Smooth muscle cell (in vitro differentiated cells): ENCODE measurements at regions not wholly inside any gene's neighbourhood (a gene's known extent, or its start where the extent isn't known, plus 50 kb on each side); places are given as distances from the start of the nearest gene placed in this dataset.

Experiments used
- DNase-seq: peaks from one replicate; lab custom pipeline; 2025; ENCODE audit not compliant: unreplicated experiment; lab: John Stamatoyannopoulos, UW
- H2AFZ ChIP-seq: fragments of 200-600 bp; sonication (generic); 2 replicates; pipeline ENCODE4 v1.6.0; 2016; ENCODE audit warnings: antibody characterized with exemption, low read depth, mild to moderate bottlenecking
- H3F3A ChIP-seq: fragments of 200-600 bp; sonication (generic); 2 replicates; pipeline ENCODE4 v1.6.0; 2017; ENCODE audit warnings: antibody characterized with exemption, low read depth
- H3K27ac ChIP-seq: fragments of 200-600 bp; sonication (generic); 2 replicates; pipeline ENCODE4 v1.5.1; 2016; ENCODE audit warnings: low read depth, mild to moderate bottlenecking
- H3K27me3 ChIP-seq: fragments of 200-600 bp; sonication (generic); 2 replicates; pipeline ENCODE4 v1.6.1; 2016; ENCODE audit warnings: low read depth, mild to moderate bottlenecking
- H3K36me3 ChIP-seq: fragments of 200-600 bp; sonication (generic); 2 replicates; pipeline ENCODE4 v1.5.1; 2016; ENCODE audit warnings: low read depth
- H3K4me1 ChIP-seq: fragments of 200-600 bp; sonication (generic); 2 replicates; pipeline ENCODE4 v1.5.1; 2016; ENCODE audit warnings: low read depth
- H3K4me2 ChIP-seq: fragments of 200-600 bp; sonication (generic); 2 replicates; pipeline ENCODE4 v1.6.0; 2016; ENCODE audit warnings: mild to moderate bottlenecking
- H3K4me3 ChIP-seq: fragments of 200-600 bp; sonication (generic); 2 replicates; pipeline ENCODE4 v1.5.1; 2016; ENCODE audit warnings: mild to moderate bottlenecking
- H3K79me2 ChIP-seq: fragments of 200-600 bp; sonication (generic); 2 replicates; pipeline ENCODE4 v1.6.0; 2016; ENCODE audit warnings: low read depth, mild to moderate bottlenecking
- H3K9ac ChIP-seq: fragments of 200-600 bp; sonication (generic); 2 replicates; pipeline ENCODE4 v1.6.0; 2016; ENCODE audit warnings: low read depth
- H3K9me3 ChIP-seq: fragments of 200-600 bp; sonication (generic); replicated peaks from 2 replicates; pipeline ENCODE4 v1.5.1; 2016; ENCODE audit warnings: low read depth
- H4K20me1 ChIP-seq: fragments of 200-600 bp; sonication (generic); 2 replicates; pipeline ENCODE4 v1.6.0; 2016; ENCODE audit warnings: low read depth
- WGBS: methylation state at CpG from one replicate; pipeline ENCODE4 v1.1.7; 2016; ENCODE audit warnings: low lambda C conversion rate; 5-methylcytosine and 5-hydroxymethylcytosine counted together
- TF ChIP-seq, protein P1 (sequence below): fragments of 200-600 bp; sonication (generic); IDR thresholded peaks from 2 replicates; pipeline ENCODE4 v1.5.1; 2017; ENCODE audit warnings: borderline replicate concordance, mild to moderate bottlenecking, antibody characterized with exemption; ENCODE audit not compliant: insufficient read depth, poor library complexity, severe bottlenecking

DNA sequence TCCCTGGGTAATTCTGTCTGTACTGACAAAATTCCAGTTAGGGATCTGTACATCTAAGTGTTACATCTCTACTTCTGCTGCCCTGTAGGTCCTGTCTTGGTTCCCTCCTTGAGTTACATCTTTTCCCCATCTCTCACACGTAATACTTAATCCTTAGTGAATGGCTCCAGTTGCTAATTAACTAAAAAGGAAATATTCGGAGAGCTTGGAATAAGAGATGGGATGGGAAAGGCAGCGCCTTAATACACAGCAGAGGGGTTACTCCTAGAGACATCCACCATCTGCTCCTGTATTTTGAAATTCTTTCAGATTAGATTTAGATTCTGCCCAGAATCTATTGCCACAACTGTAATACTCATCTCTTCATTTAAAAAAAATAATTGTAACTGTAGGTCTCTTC is 384.0 kb downstream of the SAMD5 start:
- Histone ChIP-seq H3K9ac (no peak overlapping the region), H3K9me3 (no peaks in the 10 kb centered on the region), H3K4me3 (no peak overlapping the region), H3K36me3 (no peaks in the 10 kb centered on the region), H2AFZ (no peak overlapping the region), H3K27me3 (peaks cover 5% of the 10 kb centered on the region), H3K27ac (no peak overlapping the region), H3K79me2 (no peaks in the 10 kb centered on the region), H4K20me1 (no peaks in the 10 kb centered on the region), H3F3A (no peaks in the 10 kb centered on the region), H3K4me1 (no peaks in the 10 kb centered on the region), H3K4me2 (no peak overlapping the region)
- no peak for DNase-seq
- 95% methylated on average over 3 of the region's 3 CpGs for WGBS
- TF ChIP-seq, protein P1, sequence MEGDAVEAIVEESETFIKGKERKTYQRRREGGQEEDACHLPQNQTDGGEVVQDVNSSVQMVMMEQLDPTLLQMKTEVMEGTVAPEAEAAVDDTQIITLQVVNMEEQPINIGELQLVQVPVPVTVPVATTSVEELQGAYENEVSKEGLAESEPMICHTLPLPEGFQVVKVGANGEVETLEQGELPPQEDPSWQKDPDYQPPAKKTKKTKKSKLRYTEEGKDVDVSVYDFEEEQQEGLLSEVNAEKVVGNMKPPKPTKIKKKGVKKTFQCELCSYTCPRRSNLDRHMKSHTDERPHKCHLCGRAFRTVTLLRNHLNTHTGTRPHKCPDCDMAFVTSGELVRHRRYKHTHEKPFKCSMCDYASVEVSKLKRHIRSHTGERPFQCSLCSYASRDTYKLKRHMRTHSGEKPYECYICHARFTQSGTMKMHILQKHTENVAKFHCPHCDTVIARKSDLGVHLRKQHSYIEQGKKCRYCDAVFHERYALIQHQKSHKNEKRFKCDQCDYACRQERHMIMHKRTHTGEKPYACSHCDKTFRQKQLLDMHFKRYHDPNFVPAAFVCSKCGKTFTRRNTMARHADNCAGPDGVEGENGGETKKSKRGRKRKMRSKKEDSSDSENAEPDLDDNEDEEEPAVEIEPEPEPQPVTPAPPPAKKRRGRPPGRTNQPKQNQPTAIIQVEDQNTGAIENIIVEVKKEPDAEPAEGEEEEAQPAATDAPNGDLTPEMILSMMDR = no peak

- Histone ChIP-seq H3K79me2 (no peaks in the 10 kb centered on the region), H2AFZ (no peak overlapping the region)
Measured at GRCh38 chr6:147895272-147895671, 386.8 kb downstream of the SAMD5 start.

DNA sequence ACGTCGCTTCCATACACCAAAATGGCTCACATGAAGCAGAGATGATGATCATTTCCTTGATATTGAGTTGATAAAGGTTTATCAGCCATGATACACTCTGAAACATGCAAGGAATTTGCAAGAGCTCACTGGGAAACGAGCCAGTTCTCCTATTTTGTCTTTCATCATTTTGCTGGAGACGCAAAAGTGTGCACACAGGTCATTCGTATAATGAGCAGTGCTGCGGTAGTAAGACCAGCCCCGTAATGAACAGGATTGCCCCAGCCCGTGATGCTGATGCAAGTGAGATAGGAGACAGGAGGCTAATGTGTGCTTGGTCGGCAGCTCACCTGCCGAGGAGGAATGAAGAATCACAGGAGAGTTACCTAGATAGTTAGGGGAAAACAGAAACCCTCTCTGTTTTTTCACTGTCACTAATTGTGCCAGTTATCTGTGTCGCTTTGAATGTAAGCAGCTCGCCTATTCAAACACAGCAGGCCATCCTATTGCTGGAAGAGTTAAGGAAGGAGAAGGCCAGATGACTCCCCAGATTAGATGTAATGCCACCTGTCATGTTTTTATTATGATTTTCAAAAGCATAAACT is 391.8 kb downstream of the SAMD5 start:
- H3K4me2 ChIP-seq = no peak overlapping the region
- H3K4me1 ChIP-seq = no peaks in the 10 kb centered on the region
- H3K79me2 ChIP-seq = no peaks in the 10 kb centered on the region
- H4K20me1 ChIP-seq = no peaks in the 10 kb centered on the region
- H3K27me3 ChIP-seq = peaks cover 4% of the 10 kb centered on the region
- DNase-seq = no peak
- H3K4me3 ChIP-seq = no peak overlapping the region
- no peaks in the 10 kb centered on the region for H3K36me3 ChIP-seq
- no peak overlapping the region for H3K27ac ChIP-seq
- H3F3A ChIP-seq = no peaks in the 10 kb centered on the region
- TF ChIP-seq, protein P1 = no peak
- WGBS = 76% methylated on average over 12 of the region's 12 CpGs
- no peaks in the 10 kb centered on the region for H3K9me3 ChIP-seq
- no peak overlapping the region for H3K9ac ChIP-seq
- no peak overlapping the region for H2AFZ ChIP-seq

More at GRCh38 chr6:147895272-147895671, 386.8 kb downstream of the SAMD5 start:
- TF ChIP-seq, protein P1 = no peak
- H3K4me1 ChIP-seq = no peaks in the 10 kb centered on the region
- H3K27ac ChIP-seq = no peak overlapping the region
- no peak overlapping the region for H3K9ac ChIP-seq
- DNase-seq = no peak
- no peaks in the 10 kb centered on the region for H3K9me3 ChIP-seq
- no peak overlapping the region for H3K4me2 ChIP-seq
- no peak overlapping the region for H3K4me3 ChIP-seq
- WGBS = 93% methylated on average over 4 of the region's 4 CpGs
- no peaks in the 10 kb centered on the region for H4K20me1 ChIP-seq
- H3K36me3 ChIP-seq = no peaks in the 10 kb centered on the region
- H3K27me3 ChIP-seq = peaks cover 5% of the 10 kb centered on the region
- no peaks in the 10 kb centered on the region for H3F3A ChIP-seq

GRCh38 chr6:147903321-147903720 is 394.8 kb downstream of the SAMD5 start:
- H3K4me2 ChIP-seq = no peak overlapping the region
- no peaks in the 10 kb centered on the region for H4K20me1 ChIP-seq
- no peaks in the 10 kb centered on the region for H3K79me2 ChIP-seq
- TF ChIP-seq, protein P1 = no peak
- H3K36me3 ChIP-seq = no peaks in the 10 kb centered on the region
- H3K4me3 ChIP-seq = no peak overlapping the region
- H3K9me3 ChIP-seq = no peaks in the 10 kb centered on the region
- DNase-seq = no peak
- WGBS = 49% methylated on average over 4 of the region's 4 CpGs
- H3K27me3 ChIP-seq = no peaks in the 10 kb centered on the region
- H3F3A ChIP-seq = no peaks in the 10 kb centered on the region
- H3K4me1 ChIP-seq = peaks cover 9% of the 10 kb centered on the region
- no peak overlapping the region for H3K27ac ChIP-seq
- H3K9ac ChIP-seq = no peak overlapping the region
- no peak overlapping the region for H2AFZ ChIP-seq
